ENCODE measurements at regions not wholly inside any gene's neighbourhood (a gene's known extent, or its start where the extent isn't known, plus 50 kb on each side); places are given as distances from the start of the nearest gene placed in this dataset.

DNA sequence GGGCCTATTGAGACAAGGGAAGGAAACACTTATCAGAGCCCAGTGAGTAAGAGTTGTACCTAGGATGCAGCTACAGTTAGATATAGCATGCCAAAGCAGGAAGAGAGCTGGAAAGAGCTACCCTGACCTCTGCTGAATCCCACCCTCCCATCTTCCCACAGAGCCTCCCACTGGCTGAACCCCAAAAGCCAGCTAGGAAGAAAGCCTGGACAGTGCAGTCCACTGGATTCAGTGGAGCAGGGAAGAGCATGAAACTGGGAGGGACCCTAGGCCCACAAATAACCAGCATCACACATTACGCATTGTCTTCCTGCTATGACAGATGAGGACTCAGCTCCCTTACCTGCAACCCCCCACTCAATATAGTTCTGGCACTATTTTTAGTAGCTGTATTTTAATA is 81.5 kb upstream of the AKAP13 start:
- TF ChIP-seq, protein P1, sequence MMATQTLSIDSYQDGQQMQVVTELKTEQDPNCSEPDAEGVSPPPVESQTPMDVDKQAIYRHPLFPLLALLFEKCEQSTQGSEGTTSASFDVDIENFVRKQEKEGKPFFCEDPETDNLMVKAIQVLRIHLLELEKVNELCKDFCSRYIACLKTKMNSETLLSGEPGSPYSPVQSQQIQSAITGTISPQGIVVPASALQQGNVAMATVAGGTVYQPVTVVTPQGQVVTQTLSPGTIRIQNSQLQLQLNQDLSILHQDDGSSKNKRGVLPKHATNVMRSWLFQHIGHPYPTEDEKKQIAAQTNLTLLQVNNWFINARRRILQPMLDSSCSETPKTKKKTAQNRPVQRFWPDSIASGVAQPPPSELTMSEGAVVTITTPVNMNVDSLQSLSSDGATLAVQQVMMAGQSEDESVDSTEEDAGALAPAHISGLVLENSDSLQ (IDR thresholded peaks at IDR 0.05) = no peak
- TF ChIP-seq FOXM1 (IDR thresholded peaks at IDR 0.05; ENCODE audit: borderline replicate concordance) (no peak), TARDBP (IDR thresholded peaks at IDR 0.05) (no peak), FOXA1 (IDR thresholded peaks at IDR 0.05) (no peak), BHLHE40 (IDR thresholded peaks at IDR 0.05; ENCODE audit: borderline replicate concordance) (no peak), ZNF384 (IDR thresholded peaks at IDR 0.05) (no peak), SP1 (IDR thresholded peaks at IDR 0.05) (no peak)

Data from HEK293T (cell line).